Inflammatory macrophage treated with lipopolysaccharide for 4 hours (primary cell): ENCODE measurements at regions not wholly inside any gene's neighbourhood (a gene's known extent, or its start where the extent isn't known, plus 50 kb on each side); places are given as distances from the start of the nearest gene placed in this dataset.
A peak's percentile ranks its signal among the peaks of the same experiment; 100 is the strongest.

Source experiments
- DNase-seq: peaks from one replicate; pipeline ENCODE4 v3.0.0-alpha.2; 2020

- DNase-seq: no peak
Measured at GRCh38 chr5:125302577-125302976, 556.1 kb upstream of the ZNF608 start.

- DNase-seq: no peak
Measured at GRCh38 chr5:125306741-125307140, 560.3 kb upstream of the ZNF608 start.

GRCh38 chr5:125310749-125311148 lies 564.3 kb upstream of the ZNF608 start:
- DNase-seq: no peak

- no peak for DNase-seq
Measured at GRCh38 chr5:125311743-125312142, 565.3 kb upstream of the ZNF608 start.

- DNase-seq: no peak
Measured at GRCh38 chr5:125313555-125313954, 567.1 kb upstream of the ZNF608 start.

- DNase-seq: no peak
Measured at GRCh38 chr5:125315306-125315705, 568.9 kb upstream of the ZNF608 start.

GRCh38 chr5:125316391-125316790 lies 570.0 kb upstream of the ZNF608 start:
- no peak for DNase-seq

GRCh38 chr5:125316915-125317535 lies 570.6 kb upstream of the ZNF608 start:
- DNase-seq: no peak

- no peak for DNase-seq
Measured at GRCh38 chr5:125317536-125317995, 571.1 kb upstream of the ZNF608 start.

- no peak for DNase-seq
Measured at GRCh38 chr5:125321654-125322053, 575.2 kb upstream of the ZNF608 start.

- DNase-seq: no peak
Measured at GRCh38 chr5:125323613-125324012, 577.2 kb upstream of the ZNF608 start.

GRCh38 chr5:125325488-125326149 lies 579.2 kb upstream of the ZNF608 start:
- DNase-seq: no peak

- no peak for DNase-seq
Measured at GRCh38 chr5:125326150-125326510, 579.7 kb upstream of the ZNF608 start.

GRCh38 chr5:125327676-125328075 lies 581.2 kb upstream of the ZNF608 start:
- no peak for DNase-seq

GRCh38 chr5:125331987-125332598 lies 585.7 kb upstream of the ZNF608 start:
- no peak for DNase-seq

GRCh38 chr5:125333416-125333815 lies 587.0 kb upstream of the ZNF608 start:
- no peak for DNase-seq

GRCh38 chr5:125336401-125336800 lies 590.0 kb upstream of the ZNF608 start:
- no peak for DNase-seq

- DNase-seq: no peak
Measured at GRCh38 chr5:125337294-125337693, 590.9 kb upstream of the ZNF608 start.

- peak; percentile 7 for DNase-seq
Measured at GRCh38 chr5:125338440-125339174, 592.2 kb upstream of the ZNF608 start.

- no peak for DNase-seq
Measured at GRCh38 chr5:125341436-125341835, 595.0 kb upstream of the ZNF608 start.

GRCh38 chr5:125343015-125343414 lies 596.6 kb upstream of the ZNF608 start:
- DNase-seq: no peak

GRCh38 chr5:125346316-125346715 lies 599.9 kb upstream of the ZNF608 start:
- DNase-seq: no peak

GRCh38 chr5:125348221-125348692 lies 601.8 kb upstream of the ZNF608 start:
- peak; percentile 46 for DNase-seq
